WERI-Rb-1 (cell line): ENCODE measurements at regions not wholly inside any gene's neighbourhood (a gene's known extent, or its start where the extent isn't known, plus 50 kb on each side); places are given as distances from the start of the nearest gene placed in this dataset.

Source experiments
- DNase-seq: peaks from one replicate; pipeline ENCODE4 v3.0.0-alpha.2; 2020
- H3K27ac ChIP-seq: fragments of 250-450 bp; sonication (Bioruptor Pico); 2 replicates; pipeline ENCODE4 v1.5.1; 2020; ENCODE audit warnings: mild to moderate bottlenecking, moderate library complexity
- H3K27me3 ChIP-seq: fragments of 250-450 bp; sonication (Bioruptor Pico); 2 replicates; pipeline ENCODE4 v1.5.1; 2021; ENCODE audit warnings: mild to moderate bottlenecking, low read depth, moderate library complexity; ENCODE audit not compliant: insufficient read depth, severe bottlenecking
- H3K36me3 ChIP-seq: fragments of 250-450 bp; sonication (Bioruptor Pico); 2 replicates; pipeline ENCODE4 v1.5.1; 2020; ENCODE audit warnings: mild to moderate bottlenecking, moderate library complexity
- H3K4me3 ChIP-seq: 2 replicates; pipeline ENCODE4 v1.5.1; 2011; ENCODE audit warnings: low read depth, mild to moderate bottlenecking, control low read depth, low read length
- H3K9me3 ChIP-seq: fragments of 250-450 bp; sonication (Bioruptor Pico); 2 replicates; pipeline ENCODE4 v1.5.1; 2021; ENCODE audit warnings: mild to moderate bottlenecking, moderate library complexity; ENCODE audit not compliant: severe bottlenecking
- CTCF ChIP-seq: IDR thresholded peaks from 2 replicates; pipeline ENCODE4 v1.5.1; 2011; ENCODE audit warnings: low read depth, mild to moderate bottlenecking, control low read depth, inconsistent platforms, low read length

DNA sequence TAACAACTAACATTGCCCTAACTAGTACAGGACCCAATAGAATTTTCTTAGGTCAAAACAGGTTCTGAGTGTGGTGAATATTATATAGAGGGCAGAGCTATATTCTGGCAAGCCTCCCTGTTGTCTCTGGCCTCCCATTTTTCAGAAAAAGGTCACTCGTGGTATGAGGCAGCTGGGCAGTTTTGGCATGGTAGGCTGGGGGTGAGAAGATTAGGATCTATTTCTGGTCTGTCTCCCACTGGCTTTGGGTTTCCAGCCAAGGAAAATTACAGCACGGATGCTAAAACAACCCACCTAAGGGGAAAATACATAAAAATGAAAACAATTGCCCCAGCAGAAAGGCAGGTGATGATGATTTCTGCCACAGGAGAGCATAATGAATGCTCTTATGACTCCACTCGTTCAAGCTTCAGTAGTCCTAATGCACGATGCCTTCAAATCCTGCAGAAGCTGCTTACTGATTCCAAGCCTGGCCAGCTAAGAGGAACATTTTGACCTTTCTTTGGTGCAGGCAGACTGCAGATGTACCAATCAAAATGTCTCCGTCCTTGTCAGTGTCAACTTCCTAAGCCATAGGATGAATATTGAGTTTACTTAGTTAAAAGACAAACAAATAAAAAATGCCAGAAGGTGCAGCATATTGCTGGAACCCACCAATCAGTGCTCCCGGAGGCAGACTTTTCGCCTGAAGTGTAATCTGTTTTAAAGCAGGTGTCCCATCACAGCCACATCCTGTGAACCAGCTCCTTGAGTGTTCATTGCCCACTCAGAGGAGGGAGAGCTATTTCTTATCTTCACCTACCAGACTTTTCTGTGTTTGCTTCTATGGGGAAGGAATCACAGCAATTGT is 435.4 kb downstream of the ZSWIM6 start:
- Histone ChIP-seq H3K27ac (no peak overlapping the region), H3K9me3 (no peaks in the 10 kb centered on the region), H3K27me3 (peaks cover 3% of the 10 kb centered on the region), H3K36me3 (no peaks in the 10 kb centered on the region), H3K4me3 (no peak overlapping the region)
- no peak for DNase-seq
- no peak for TF ChIP-seq CTCF

DNA sequence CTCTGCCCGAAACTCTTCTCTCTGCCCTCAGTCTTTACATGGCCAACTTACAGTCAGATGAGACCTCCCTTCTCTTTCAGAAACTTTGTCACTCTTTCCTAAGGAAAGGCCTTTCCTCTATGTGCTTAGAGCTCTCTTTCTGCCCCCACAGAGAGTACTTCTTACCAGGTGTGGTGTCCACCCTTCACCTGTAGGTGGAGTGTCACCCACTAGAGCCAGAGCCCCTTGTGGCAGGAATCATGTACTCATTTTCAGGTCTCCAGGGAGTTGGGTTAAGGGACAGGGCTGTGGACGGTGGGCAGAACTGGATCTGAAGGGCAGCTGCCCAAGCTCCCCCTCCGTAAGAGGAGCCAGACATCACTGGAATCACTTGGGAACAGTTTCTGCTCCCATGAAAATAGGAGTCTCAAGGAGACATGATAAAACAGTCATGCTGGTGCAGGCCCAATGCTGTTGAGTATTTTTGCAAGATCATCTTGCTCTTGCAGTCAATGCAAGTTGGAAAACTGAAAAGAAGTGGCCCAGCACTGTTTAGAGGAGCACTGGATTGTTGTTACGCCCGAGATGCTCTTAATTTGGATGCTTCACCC is 436.7 kb downstream of the ZSWIM6 start:
- Histone ChIP-seq H3K27ac (no peak overlapping the region), H3K4me3 (no peak overlapping the region), H3K27me3 (peaks cover 3% of the 10 kb centered on the region), H3K9me3 (no peaks in the 10 kb centered on the region), H3K36me3 (no peaks in the 10 kb centered on the region)
- TF ChIP-seq CTCF = peak; percentile 94
- peak; percentile 68 for DNase-seq

DNA sequence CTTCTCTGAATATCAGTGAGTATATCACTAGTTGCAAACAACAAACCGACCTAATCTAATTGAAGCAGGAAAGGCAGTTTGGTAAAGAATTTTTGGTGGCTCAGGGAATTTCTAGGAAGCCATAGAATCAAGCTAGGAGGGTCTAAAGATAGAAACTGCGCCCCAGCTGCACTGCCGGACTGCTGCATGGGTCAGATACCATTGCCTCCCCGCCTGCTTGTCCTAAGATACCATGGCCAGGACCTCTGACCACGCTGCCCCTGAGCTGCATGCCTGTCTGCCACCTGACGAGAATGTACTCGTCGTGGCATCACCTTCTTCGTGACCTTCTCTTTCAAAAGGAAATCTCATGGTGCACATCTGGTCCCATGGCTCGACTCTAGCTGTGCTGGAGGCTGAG is 439.0 kb downstream of the ZSWIM6 start:
- TF ChIP-seq CTCF = no peak
- no peak for DNase-seq
- Histone ChIP-seq H3K36me3 (no peaks in the 10 kb centered on the region), H3K4me3 (no peak overlapping the region), H3K9me3 (no peaks in the 10 kb centered on the region), H3K27me3 (peaks cover 5% of the 10 kb centered on the region), H3K27ac (no peak overlapping the region)

DNA sequence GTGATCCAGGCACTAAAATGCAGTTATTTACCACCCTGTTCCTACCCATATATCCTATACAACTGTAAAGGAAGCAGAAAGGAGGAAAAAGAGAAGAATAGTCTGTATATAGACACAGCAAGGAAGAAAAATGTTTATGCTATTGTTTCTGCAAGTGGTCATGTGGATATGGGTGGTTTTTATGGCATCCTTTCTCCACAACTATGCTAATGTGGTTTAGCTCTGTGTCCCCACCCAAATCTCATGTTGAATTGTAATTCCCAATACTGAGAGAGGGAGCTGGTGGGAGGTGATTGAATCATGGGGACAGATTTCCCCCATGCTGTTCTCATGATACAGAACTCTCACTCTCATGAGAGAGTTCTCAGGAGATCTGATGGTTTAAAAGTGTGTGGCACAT is 439.8 kb downstream of the ZSWIM6 start:
- no peaks in the 10 kb centered on the region for H3K9me3 ChIP-seq
- DNase-seq = no peak
- H3K27me3 ChIP-seq = peaks cover 5% of the 10 kb centered on the region
- no peak overlapping the region for H3K27ac ChIP-seq
- no peak overlapping the region for H3K4me3 ChIP-seq
- no peaks in the 10 kb centered on the region for H3K36me3 ChIP-seq
- no peak for TF ChIP-seq CTCF

DNA sequence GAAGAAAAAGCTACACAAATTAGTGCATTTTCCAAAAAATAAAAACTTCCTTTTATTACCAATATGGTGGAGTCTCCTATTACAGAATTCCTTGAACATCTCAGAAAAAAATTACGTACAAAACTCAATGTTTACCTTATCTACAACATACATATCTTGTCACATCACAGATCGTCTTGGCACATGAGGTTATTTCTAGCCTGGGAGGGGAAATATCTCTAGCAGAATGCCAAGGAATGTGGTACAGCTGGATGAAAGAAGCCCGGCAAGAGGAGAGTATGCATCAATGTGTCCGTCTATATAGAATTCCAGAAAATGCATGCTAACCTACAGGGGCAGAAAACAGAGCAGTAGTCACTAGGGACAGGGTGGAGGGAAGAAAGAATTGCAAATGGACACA is 443.8 kb downstream of the ZSWIM6 start:
- no peak for TF ChIP-seq CTCF
- H3K9me3 ChIP-seq = no peaks in the 10 kb centered on the region
- H3K4me3 ChIP-seq = no peak overlapping the region
- H3K27me3 ChIP-seq = peaks cover 9% of the 10 kb centered on the region
- no peak overlapping the region for H3K27ac ChIP-seq
- H3K36me3 ChIP-seq = no peaks in the 10 kb centered on the region
- no peak for DNase-seq
